CD4-positive, alpha-beta T cell treated with Interleukin-1 beta for 1 hour (primary cell): ENCODE measurements at regions not wholly inside any gene's neighbourhood (a gene's known extent, or its start where the extent isn't known, plus 50 kb on each side); places are given as distances from the start of the nearest gene placed in this dataset.

ENCODE experiments used
- DNase-seq, 2 donors: peaks; one replicate each; pipeline ENCODE4 v3.0.0-alpha.2; 2020 to 2022

DNA sequence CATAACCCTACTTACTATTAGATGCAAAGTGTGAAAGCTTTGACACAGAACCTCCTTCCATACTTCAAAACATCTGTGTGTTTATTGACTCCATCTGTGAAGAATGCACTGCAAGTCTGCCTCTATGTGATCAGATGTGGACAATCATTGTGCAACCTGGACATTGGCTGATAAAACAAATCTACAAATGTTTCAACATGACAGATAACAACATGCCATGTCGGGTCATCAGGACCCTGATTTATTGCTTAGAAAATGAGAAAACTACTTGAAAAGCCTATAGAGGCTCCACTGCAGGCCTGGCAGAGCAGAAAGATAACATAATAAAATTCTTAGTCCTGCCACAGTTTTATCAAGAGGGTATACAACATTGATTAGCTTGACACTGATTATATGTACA lies 1286.4 kb downstream of the GRIK2 start:
- DNase-seq = no peak

DNA sequence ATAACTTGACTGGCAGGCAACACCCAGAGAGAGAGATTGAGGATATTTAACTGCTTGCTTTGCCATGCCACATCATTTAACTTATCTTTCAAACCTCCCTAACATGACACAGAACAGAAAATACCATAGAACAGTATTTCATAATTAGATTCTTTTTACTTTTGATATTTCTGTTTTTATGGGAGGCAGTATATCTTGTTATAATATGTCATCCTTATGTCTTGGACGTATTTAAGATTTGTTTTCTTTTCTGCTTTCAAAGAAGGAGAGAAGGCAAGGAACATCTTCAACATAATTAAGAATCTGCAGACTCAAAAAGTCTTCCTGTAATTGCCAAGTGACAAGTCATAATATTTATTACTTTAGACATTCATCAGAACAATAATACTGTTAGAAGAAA lies 1283.7 kb downstream of the GRIK2 start:
- no peak for DNase-seq

DNA sequence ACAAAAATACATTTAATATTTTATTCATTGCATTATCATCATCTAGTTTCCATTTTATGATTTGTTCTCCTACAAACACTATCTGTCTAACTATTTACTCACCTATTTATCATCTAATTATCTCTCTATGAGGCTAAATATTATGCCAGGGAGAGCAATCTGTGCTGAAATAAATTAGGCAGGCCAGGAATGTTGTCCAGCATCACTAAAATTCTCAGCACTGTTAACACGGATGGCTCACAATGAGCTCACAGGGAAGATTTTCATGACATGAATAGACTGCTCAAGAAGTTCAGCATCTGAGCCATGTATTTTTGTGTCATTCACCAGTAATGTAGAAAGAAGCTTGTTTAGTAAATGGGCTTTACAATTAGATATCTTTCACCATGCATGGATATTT lies 1277.2 kb downstream of the GRIK2 start:
- DNase-seq = no peak

DNA sequence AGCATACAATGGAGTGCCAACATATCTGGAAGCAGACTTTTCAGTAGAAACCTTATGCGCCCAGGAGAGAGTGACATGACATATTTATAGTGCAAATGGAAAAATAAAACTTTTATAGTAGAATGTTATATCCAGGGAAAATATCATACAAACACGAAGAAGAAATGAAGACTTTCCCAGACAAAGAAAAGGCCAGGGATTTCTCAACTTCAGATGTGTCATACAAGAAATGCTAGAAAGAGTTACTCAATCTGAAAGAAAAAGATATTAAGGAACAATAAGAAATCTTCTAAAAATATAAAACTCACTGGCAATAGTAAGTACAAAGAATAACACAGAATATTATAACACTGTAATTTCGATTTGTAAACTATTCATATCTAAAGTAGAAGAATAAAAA lies 1269.3 kb downstream of the GRIK2 start:
- no peak for DNase-seq

DNA sequence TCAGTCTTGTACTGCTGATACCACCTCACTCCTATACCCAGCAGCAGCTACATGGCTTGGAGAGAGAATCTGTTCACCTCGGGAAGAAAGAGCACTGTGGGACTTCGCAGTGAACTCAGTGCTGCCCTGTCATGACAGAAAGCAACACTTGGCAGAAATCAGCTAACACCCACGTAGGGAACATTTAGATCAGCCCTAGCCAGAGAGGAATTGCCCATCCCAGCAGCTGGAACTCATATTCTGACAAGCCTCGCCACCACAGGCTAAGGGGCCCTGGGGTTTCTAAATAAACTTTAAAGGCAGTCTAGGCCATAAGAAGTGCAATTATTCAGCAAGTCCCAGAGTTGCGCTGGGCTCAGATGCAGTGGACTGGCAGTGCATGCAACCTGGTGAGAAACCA lies 1266.8 kb downstream of the GRIK2 start:
- no peak for DNase-seq

DNA sequence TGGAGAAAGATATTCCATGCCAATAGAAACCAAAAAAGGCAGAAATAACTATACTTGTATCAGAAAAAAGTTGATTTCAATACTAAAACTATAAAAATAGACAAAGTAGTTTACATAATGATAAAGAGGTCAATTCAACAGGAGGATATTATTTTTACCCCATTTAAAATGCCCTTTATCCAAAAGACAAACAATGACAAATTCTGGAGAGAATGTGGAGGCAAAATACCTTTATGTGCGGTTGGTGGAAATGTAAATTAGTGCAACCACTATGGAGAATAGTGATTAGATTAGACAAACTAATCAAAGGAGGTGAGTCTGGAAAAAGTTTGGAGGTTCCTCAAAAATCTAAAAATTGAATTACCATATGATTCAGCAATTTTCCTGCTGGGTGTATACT lies 1262.3 kb downstream of the GRIK2 start:
- no peak for DNase-seq

DNA sequence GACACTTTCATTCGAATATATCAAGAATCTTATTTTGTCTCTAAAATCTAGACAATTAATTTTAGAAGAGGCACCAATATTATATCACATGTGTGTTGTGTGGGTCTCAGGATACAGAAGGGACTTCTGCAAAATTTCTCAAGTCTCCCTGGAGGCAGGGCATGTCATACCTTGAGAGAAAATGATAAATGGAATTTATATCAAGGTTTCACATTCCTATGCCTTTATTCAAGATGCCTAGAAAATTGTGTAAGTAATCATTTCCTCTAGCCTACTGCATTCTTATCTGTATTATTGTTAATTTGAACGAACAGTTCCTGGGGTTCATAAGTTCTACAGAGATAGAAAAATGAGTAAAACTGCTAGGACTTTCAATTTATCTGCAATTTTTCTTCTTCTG lies 1247.9 kb downstream of the GRIK2 start:
- no peak for DNase-seq

DNA sequence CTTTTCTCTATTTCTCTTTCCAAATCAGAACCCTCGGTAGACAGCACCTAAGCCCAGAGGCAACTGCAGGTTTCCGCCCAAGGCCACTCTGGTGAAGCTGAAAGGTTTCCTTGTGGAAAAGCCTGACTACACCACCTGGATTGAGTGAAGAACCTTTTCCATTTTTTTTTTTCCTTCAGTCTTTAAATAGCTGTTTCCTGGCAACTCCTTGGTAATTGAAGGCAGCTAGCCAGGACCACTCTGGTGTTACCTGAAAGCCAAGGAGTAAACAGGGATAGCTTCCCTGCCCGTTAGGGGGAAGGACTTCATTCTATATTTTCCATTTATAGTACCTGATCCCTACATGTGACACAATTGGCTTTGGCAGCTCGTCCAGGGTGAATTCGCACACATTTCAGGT lies 1238.4 kb downstream of the GRIK2 start:
- DNase-seq = no peak

DNA sequence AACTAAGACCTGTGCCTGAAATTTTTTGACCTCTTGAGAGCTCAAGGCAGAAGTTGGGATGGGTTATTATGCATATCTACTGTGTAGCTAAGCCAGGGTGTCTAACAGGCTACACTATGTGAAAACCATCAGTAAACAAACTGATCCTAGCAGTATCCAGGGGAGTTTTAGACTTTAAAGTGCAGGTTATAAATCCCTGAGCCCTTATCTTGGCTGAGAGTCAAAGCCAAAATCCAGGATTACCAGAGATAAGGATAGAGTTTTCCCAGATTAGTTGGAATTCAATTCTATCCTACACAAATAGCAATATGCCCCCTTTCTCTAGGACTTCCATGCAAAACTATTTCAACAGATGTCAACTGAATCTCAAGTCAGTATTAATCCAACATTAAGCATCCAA lies 1229.7 kb downstream of the GRIK2 start:
- no peak for DNase-seq

DNA sequence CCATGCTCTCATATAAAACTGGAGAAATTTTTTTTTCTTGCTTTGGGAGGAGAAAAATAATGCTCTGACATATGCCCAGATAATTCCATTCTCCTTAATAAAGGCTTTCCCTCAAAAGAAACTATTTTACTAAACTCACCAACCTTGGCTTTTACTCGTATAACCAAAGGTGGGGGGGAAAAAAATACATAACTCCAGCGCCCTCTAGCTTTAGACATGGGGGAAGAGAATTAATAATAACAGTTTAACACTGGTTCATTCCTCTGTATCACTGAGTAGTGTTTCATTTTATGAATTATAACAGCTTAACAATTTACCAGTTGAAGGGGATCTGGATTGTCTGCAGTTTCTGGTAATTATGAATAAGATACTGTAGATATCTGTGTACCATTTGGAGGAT lies 1226.1 kb downstream of the GRIK2 start:
- DNase-seq = no peak

DNA sequence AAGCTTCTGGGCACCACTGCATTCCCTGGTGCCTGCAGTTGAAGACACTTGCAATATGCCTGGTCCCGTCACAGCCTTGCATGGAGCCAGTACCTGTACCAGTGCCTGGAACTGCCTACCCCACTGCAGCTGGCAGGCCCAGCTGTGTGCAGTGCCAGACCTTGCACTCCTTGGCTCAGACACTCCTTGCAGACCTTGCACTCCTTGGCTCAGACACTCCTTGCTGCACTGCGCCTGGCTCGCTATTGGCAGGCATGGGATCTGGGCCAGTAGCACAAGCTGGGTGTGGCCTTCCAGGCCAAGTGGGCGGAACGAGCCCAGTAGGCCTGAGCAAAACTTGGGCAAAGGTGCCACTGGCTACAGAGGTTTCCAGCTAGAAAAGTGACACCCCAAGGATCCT lies 1189.1 kb downstream of the GRIK2 start:
- DNase-seq = no peak

DNA sequence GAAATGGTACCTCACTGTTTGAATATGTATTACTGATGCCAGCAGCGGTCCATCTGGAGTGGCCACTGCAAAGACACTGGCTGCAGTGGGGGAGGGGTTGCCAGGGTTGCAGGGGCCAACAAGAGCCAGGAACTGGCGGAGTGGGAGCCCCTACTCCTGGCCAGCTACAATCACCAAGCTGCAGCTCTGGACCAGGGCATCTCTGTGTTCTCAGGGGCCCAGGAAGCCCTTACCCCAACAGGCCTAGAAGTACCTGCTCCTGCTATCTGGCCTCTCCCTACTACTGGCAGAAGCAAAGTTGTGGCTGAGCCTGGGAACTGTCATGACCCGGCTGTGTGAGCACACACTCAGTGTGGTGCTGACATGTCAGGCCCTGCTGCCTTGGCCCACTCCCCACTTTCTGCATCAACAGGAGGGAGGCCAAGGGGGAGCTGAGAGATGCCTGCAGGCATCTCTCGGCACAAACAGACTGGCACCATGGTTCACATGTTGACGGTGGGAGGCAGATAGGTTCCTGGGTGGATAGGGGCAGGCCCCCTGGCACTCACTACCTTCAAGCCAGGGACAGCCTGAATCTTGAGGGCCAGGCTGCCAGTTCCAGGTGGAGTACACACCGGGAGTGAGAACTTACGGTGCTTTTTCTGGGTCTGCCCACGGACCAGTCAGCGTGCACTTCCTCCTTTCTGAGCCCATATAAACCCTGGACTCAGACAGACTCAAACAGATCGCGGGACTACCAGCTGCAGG lies 1188.0 kb downstream of the GRIK2 start:
- DNase-seq = no peak

DNA sequence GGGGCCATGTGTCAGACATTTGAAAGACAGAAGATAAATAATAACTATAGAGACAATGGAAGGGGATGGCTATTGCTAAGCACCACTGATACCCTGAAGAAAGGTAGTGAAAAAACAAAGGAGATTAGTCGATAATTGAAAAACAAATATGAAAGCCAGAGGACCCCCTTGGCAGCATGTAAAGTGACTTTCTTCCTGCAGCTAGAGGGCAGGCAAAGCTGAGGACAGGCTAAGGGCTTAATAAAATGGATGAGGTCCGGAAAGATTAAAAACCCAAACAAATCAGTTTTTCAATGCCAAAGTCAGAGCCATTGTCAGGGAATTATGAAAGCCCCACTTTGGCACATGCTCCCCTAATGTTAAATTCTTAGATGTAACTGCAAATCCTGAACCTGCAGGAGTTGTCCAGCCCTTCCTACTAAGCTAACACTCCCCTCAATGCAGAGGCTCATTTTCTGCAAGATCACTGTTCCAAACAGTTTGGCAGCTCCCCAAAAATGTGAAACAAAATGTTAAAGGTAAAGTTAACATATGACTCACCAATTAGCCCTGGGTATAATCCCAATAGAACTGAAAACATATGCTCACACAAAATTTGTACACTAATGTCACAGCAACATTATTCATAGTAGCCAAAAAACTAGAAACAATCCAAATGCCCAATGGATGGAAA lies 1177.9 kb downstream of the GRIK2 start:
- DNase-seq = no peak

DNA sequence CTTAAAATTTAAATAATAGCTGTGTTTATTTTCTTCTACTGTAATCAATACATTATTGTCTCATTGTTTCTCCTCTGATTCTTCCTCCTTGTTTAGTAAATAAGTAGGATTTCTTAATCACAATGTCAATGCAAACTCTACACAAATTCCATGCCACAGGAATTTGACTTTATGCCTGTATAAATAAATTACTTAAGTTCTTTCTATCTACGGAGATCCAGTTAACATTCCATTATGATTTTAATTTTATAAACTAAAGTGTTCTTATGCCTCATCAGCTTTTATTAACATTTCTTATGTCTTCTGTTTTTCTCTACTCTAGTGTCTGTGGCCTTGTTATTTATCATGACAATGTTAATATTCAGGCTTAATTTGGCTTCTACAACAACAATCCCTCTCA lies 1169.2 kb downstream of the GRIK2 start:
- DNase-seq = no peak

DNA sequence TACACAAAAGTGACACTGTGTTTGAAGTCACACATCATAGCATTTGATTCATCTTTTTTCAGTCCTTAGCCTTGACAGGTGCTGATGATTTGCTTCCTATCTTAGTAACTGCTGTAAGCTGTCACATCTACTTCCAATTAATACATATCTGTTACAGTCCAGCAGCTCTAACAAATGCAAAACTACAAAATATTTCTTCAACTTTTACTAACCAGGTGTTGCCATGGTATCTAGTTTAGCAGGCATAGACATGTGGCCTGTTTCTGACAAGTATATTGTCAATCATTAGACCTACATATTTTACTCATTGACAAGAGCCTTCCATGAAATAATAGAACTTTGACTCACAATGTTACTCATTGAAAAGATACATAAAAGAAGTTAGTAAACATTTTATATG lies 1159.7 kb downstream of the GRIK2 start:
- DNase-seq = no peak

DNA sequence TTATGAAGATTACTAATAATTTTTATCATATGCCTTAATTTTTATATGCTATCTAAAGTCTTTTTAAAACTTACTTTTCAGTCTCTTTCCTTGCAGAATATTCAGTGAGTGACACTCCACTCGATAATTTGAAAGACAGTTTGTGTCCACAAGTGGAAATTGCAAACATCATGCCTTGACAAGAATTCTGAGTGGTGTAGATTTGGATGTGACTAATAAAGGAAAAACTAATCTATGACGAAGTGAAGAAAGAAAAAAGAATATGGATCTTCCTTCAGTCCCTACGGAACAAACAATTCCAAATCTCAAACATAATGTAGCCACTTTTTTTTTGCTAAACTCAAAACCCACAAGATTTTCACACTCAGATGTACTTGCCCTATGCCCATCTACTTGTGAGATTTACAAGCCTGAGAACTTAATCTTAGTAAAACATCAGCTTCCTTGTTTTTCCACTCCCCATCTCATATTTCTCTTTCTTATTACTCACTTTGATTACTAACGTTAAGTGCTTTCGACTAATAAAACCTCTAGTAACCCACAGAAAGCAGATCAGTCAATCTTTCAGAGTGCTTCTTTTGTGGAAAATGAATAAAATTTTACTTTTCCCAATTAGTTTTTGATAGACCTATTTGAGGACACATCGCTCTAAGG lies 1155.8 kb downstream of the GRIK2 start:
- DNase-seq = no peak

DNA sequence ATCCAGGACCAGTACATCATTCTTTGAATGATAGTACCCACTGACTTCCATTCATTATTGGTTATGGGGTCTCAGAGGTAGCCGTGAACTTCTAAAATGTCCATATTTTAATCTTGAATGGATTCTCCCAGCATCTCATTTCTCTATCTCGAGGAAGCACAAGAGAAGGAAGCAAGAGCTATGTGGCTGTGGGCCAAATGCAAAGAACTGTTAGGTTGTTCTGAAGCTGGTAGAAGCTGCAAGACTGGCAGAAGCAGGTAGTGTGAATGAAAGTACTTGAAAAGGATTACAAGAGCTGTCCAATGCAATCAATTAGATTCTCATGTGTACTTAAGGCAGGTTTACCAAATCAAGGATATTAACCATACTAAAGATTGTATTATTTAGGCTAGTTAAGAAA lies 1131.8 kb downstream of the GRIK2 start:
- no peak for DNase-seq

DNA sequence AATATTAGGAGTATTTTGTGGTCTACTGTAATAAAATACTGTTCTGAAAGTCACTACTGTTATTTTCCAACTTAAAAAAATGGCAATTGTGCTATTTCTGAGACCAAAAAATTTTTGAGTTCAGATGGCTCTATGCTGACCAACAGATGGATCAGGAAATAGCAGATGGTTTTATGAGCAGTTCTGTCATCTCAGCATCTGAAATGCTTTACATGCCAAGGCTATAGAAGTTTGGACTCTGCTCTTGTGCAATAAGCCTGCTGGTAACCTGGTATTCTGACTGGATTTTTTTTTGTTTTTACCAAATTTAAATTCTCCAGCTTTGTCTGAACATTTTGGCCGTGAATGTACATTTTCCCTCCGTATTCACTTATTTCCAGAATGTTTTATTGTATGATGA lies 1127.5 kb downstream of the GRIK2 start:
- DNase-seq = no peak

DNA sequence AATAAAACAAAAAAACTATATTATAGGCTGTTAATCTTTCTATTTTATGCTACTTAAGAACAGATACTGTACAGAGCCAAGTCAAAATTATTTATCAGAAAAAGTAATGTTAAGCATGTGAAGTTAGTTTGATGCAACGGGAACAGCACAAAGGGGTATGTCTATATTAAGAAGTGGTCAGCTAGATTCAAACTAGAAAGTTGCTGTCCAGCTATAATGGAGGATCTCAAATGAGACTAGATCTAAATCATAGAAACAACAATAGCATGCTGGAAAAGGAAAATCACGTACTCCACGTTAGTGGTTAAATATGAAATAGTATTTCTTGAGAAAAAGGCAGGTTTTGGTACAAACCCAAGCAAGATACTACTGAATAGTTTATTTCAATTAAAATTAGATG lies 1124.0 kb downstream of the GRIK2 start:
- no peak for DNase-seq

DNA sequence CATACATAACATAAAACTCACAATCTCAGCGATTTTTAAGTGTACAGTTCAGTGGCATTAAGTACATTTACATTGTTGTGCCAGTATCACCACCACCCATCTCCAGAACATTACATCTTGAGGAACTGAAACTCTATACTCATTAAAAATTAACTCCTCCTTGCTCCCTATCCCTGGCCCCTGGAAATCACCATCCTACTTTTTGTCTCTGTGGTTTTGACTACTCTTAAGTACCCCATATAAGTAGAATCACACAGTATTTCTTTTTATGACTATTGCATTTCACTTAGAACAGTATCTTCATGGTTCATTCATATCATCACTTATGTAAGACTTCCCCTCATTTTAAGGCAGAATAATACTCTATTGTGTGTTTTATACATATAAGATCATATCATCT lies 1108.1 kb downstream of the GRIK2 start:
- no peak for DNase-seq

DNA sequence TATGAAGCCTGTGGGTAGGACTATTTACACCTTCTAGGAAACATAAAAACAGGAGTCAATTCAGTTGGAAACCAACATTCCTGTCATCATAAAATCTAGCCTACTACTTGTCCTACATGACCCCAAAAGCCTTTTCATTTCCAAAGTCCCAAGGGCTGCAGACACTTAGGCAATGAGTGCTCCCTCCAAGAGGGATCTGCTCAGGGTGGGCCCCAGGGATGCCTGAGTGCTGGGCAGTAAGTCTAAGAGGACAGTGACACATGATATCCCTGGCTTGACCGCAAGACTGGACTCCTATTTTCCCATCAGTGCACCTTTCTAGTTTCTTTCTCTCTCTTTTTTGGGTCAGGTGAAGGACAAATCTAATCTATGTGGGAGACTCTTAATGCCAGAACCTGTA lies 1101.3 kb downstream of the GRIK2 start:
- no peak for DNase-seq

DNA sequence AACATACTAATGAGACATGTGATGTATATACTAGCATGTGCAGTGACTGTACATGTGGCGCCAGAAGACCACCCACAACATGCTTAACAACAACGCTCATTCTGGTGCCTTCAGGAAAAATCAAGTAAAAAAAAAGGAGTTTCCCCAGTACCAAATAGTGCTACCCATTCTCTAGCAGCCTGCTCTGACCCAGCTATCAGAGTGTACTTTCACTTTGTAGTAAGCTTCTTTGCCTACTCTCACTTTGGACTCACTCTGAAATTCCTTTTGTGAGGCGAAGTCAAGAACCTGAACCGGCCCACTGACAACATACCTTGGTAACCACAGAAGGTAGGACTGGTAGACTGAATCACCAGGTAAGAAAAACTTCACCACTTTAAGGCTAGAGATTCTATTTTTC lies 1100.0 kb downstream of the GRIK2 start:
- no peak for DNase-seq

DNA sequence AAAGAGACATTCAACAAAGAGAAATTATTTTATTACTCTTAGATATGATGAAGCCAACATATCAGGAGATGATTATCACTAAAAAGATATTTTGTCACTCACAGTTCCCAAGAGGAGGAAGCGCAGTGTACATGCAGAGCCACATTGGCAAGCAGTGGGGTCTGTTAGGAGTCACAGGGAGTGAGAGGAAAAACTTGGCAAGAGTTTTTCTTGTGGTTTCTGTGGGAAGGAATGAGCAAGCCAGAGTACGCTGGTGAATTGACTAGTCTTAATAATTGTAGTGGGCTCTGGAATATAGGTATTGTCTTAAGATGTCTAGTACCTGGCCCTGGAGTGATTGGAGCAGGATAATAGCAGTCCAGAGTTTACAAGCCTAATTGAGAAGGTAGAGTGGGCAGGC lies 1095.2 kb downstream of the GRIK2 start:
- DNase-seq = no peak

DNA sequence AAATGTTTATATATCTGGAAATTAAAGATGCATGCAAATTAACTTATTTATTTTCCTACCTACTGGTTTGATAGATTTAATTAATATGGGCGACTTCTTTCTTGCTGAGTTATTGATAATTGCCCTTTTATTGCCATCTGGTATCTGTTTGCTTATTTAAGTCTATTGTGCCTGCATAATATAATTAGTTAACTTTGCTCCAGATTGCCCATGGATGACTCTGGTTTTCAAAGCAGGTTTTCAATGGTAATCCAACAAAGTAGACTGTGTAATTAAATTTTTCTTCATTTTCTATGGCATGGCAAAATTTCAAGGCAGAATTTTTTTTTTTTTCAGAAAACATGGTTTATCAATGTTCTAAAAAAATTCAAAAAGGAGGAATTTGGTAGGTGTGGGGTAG lies 1092.0 kb downstream of the GRIK2 start:
- DNase-seq = no peak
